GM23338 (cell line): ENCODE measurements at regions not wholly inside any gene's neighbourhood (a gene's known extent, or its start where the extent isn't known, plus 50 kb on each side); places are given as distances from the start of the nearest gene placed in this dataset.

ENCODE experiments used
- ATAC-seq: fragments of 200-7000 bp; cut with Tn5 transposase; 3 replicates; pipeline ENCODE4 v1.9.1; 2020
- DNase-seq: peaks from one replicate; pipeline ENCODE4 v3.0.0-alpha.2; 2015; ENCODE audit warnings: low spot score
- H2AFZ ChIP-seq: fragments of 200-600 bp; sonication (generic); 2 replicates; pipeline ENCODE4 v1.8.0; 2016; ENCODE audit warnings: antibody characterized with exemption, mild to moderate bottlenecking, moderate library complexity
- H3F3A ChIP-seq: fragments of 200-600 bp; sonication (generic); replicated peaks from 2 replicates; pipeline ENCODE4 v1.8.0; 2017; ENCODE audit warnings: antibody characterized with exemption, mixed run types, low read depth
- H3K27ac ChIP-seq: fragments of 200-600 bp; sonication (generic); 2 replicates; pipeline ENCODE4 v1.6.1; 2016; ENCODE audit warnings: low read depth
- H3K27me3 ChIP-seq: fragments of 200-600 bp; sonication (generic); 2 replicates; pipeline ENCODE4 v1.8.0; 2016; ENCODE audit warnings: mild to moderate bottlenecking, mixed run types, moderate library complexity; ENCODE audit not compliant: insufficient read depth
- H3K36me3 ChIP-seq: fragments of 200-600 bp; sonication (generic); 2 replicates; pipeline ENCODE4 v1.8.0; 2016; ENCODE audit warnings: mild to moderate bottlenecking; ENCODE audit not compliant: insufficient read depth
- H3K4me1 ChIP-seq: fragments of 200-600 bp; sonication (generic); 2 replicates; pipeline ENCODE4 v1.8.0; 2016; ENCODE audit warnings: mild to moderate bottlenecking, moderate library complexity; ENCODE audit not compliant: insufficient read depth
- H3K4me2 ChIP-seq: fragments of 200-600 bp; sonication (generic); 2 replicates; pipeline ENCODE4 v1.7.1; 2017; ENCODE audit warnings: mixed run types
- H3K4me3 ChIP-seq: fragments of 200-600 bp; sonication (generic); 2 replicates; pipeline ENCODE4 v1.6.1; 2016; ENCODE audit warnings: mixed run types
- H3K79me2 ChIP-seq: fragments of 200-600 bp; sonication (generic); replicated peaks from 2 replicates; pipeline ENCODE4 v1.8.0; 2017; ENCODE audit warnings: mild to moderate bottlenecking; ENCODE audit not compliant: insufficient read depth
- H3K9me2 ChIP-seq: fragments of 200-600 bp; sonication (generic); 2 replicates; pipeline ENCODE4 v1.8.0; 2017; ENCODE audit not compliant: insufficient read depth
- H4K20me1 ChIP-seq: fragments of 200-600 bp; sonication (generic); replicated peaks from 2 replicates; pipeline ENCODE4 v1.8.0; 2017; ENCODE audit warnings: mild to moderate bottlenecking; ENCODE audit not compliant: insufficient read depth
- H3K27ac Mint-ChIP-seq: 2 replicates; pipeline ENCODE4 v1.8.0; 2020; ENCODE audit warnings: inconsistent platforms, mild to moderate bottlenecking, moderate library complexity, mixed read lengths
- H3K27me3 Mint-ChIP-seq: 3 replicates; pipeline ENCODE4 v1.8.0; 2022; ENCODE audit warnings: low read depth, mild to moderate bottlenecking, moderate library complexity, mixed read lengths, inconsistent platforms; ENCODE audit not compliant: insufficient read depth, poor library complexity
- H3K36me3 Mint-ChIP-seq: 3 replicates; pipeline ENCODE4 v1.8.0; 2021; ENCODE audit warnings: low read depth, mild to moderate bottlenecking, inconsistent platforms, moderate library complexity, mixed read lengths
- H3K4me1 Mint-ChIP-seq: 3 replicates; pipeline ENCODE4 v1.8.0; 2020; ENCODE audit warnings: mild to moderate bottlenecking, inconsistent platforms, mixed read lengths
- H3K4me3 Mint-ChIP-seq: 3 replicates; pipeline ENCODE4 v1.8.0; 2021; ENCODE audit warnings: moderate library complexity, mild to moderate bottlenecking, inconsistent platforms, mixed read lengths
- H3K9me3 Mint-ChIP-seq: 3 replicates; pipeline ENCODE4 v1.8.0; 2020; ENCODE audit warnings: moderate library complexity, mild to moderate bottlenecking, inconsistent platforms, mixed read lengths
- CREB1 ChIP-seq: fragments of 250-450 bp; sonication (Bioruptor Pico); IDR thresholded peaks from 2 replicates; pipeline ENCODE4 v1.5.0; 2020; ENCODE audit warnings: low read depth, mild to moderate bottlenecking, moderate library complexity
- JUNB ChIP-seq: IDR thresholded peaks from one replicate; pipeline ENCODE4 v1.6.1; 2016; ENCODE audit warnings: antibody characterized with exemption; ENCODE audit not compliant: unreplicated experiment
- NANOG ChIP-seq: IDR thresholded peaks from 2 replicates; pipeline ENCODE4 v1.6.1; 2016; ENCODE audit warnings: antibody characterized with exemption, borderline replicate concordance
- STAT1 ChIP-seq: IDR thresholded peaks from one replicate; pipeline ENCODE4 v1.6.1; 2016; ENCODE audit warnings: antibody characterized with exemption; ENCODE audit not compliant: unreplicated experiment
- ZNF114 ChIP-seq: fragments of 250-450 bp; sonication (Bioruptor Pico); IDR thresholded peaks from 2 replicates; pipeline ENCODE4 v1.5.0; 2020; ENCODE audit warnings: mild to moderate bottlenecking, moderate library complexity
- TF ChIP-seq, protein P1 (sequence below): fragments of 250-450 bp; sonication (Bioruptor Pico); IDR thresholded peaks from 2 replicates; pipeline ENCODE4 v1.5.0; 2020; ENCODE audit warnings: mild to moderate bottlenecking, moderate library complexity
- TF ChIP-seq, protein P2 (sequence below), 2 experiments: fragments of 200-600 bp in 1 of 2; sonication (generic) in 1 of 2; conservative IDR thresholded peaks; 2 replicates each; pipeline versions ENCODE4 v1.5.1 to v1.6.1; 2016 to 2017; ENCODE audit warnings: antibody characterized with exemption in 2 of 2, low read depth in 2 of 2, mild to moderate bottlenecking in 2 of 2, moderate library complexity in 1 of 2

DNA sequence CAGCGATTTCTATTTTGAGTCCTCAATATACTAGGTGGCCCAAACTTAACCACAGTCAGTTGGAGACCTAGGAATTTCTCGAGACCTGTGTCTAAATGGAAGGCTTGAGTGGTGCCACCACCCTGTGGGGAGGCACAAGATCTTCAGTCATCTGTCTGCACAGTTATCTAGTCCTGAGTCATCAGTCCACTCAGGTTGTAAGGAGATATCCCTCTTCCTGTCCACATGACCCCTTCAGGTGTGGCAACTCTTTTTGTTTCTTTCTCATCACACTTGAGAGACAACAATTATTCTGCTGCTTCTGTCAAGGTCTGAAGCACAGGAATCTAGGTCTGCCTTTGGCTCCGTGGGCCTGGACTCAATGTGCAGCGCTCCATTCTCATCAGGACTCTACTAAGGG lies 64.4 kb upstream of the IBSP start (continued):
- TF ChIP-seq ZNF114 (no peak), CREB1 (no peak), STAT1 (no peak), NANOG (no peak), JUNB (no peak)
- TF ChIP-seq, protein P1, sequence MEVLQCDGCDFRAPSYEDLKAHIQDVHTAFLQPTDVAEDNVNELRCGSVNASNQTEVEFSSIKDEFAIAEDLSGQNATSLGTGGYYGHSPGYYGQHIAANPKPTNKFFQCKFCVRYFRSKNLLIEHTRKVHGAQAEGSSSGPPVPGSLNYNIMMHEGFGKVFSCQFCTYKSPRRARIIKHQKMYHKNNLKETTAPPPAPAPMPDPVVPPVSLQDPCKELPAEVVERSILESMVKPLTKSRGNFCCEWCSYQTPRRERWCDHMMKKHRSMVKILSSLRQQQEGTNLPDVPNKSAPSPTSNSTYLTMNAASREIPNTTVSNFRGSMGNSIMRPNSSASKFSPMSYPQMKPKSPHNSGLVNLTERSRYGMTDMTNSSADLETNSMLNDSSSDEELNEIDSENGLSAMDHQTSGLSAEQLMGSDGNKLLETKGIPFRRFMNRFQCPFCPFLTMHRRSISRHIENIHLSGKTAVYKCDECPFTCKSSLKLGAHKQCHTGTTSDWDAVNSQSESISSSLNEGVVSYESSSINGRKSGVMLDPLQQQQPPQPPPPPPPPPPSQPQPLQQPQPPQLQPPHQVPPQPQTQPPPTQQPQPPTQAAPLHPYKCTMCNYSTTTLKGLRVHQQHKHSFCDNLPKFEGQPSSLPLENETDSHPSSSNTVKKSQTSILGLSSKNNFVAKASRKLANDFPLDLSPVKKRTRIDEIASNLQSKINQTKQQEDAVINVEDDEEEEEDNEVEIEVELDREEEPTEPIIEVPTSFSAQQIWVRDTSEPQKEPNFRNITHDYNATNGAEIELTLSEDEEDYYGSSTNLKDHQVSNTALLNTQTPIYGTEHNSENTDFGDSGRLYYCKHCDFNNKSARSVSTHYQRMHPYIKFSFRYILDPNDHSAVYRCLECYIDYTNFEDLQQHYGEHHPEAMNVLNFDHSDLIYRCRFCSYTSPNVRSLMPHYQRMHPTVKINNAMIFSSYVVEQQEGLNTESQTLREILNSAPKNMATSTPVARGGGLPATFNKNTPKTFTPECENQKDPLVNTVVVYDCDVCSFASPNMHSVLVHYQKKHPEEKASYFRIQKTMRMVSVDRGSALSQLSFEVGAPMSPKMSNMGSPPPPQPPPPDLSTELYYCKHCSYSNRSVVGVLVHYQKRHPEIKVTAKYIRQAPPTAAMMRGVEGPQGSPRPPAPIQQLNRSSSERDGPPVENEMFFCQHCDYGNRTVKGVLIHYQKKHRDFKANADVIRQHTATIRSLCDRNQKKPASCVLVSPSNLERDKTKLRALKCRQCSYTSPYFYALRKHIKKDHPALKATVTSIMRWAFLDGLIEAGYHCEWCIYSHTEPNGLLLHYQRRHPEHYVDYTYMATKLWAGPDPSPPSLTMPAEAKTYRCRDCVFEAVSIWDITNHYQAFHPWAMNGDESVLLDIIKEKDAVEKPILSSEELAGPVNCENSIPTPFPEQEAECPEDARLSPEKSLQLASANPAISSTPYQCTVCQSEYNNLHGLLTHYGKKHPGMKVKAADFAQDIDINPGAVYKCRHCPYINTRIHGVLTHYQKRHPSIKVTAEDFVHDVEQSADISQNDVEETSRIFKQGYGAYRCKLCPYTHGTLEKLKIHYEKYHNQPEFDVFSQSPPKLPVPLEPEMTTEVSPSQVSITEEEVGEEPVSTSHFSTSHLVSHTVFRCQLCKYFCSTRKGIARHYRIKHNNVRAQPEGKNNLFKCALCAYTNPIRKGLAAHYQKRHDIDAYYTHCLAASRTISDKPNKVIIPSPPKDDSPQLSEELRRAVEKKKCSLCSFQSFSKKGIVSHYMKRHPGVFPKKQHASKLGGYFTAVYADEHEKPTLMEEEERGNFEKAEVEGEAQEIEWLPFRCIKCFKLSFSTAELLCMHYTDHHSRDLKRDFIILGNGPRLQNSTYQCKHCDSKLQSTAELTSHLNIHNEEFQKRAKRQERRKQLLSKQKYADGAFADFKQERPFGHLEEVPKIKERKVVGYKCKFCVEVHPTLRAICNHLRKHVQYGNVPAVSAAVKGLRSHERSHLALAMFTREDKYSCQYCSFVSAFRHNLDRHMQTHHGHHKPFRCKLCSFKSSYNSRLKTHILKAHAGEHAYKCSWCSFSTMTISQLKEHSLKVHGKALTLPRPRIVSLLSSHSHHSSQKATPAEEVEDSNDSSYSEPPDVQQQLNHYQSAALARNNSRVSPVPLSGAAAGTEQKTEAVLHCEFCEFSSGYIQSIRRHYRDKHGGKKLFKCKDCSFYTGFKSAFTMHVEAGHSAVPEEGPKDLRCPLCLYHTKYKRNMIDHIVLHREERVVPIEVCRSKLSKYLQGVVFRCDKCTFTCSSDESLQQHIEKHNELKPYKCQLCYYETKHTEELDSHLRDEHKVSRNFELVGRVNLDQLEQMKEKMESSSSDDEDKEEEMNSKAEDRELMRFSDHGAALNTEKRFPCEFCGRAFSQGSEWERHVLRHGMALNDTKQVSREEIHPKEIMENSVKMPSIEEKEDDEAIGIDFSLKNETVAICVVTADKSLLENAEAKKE (CRISPR knock-in tag) = no peak

DNA sequence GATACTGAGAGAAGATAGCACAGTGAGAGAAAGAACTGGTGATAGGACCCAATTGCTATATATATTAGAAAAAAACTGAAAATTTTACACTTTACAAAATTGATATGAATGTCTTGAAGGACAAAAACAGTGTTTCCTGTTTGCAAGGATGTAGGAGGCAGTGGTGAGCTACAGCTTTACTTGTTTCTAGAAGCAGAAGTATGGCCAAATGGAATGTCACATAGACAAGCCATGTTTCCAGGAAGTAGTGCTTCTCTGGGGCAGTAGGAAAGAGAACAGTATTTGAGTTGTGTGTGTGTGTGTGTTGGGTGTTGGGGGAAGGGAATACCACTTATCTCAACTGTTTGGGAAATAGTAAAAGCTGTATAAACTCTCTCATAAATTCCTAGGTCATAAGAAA lies 60.9 kb upstream of the IBSP start:
- no peak overlapping the region for H3K4me3 Mint-ChIP-seq
- peaks cover 6% of the 10 kb centered on the region; the same call in 2 of the 3 replicates for H3K9me3 Mint-ChIP-seq
- H3K27ac Mint-ChIP-seq = no peak overlapping the region; the same call in 1 of the 2 replicates
- Histone ChIP-seq H3K4me2 (no peak overlapping the region), H3K4me1 (peaks cover 18% of the 10 kb centered on the region; the same call in 1 of the 2 replicates), H3K36me3 (no peaks in the 10 kb centered on the region), H3F3A (no peaks in the 10 kb centered on the region), H2AFZ (no peak overlapping the region), H3K9me2 (peaks cover 16% of the 10 kb centered on the region; the same call in 1 of the 2 replicates), H3K27ac (no peak overlapping the region), H3K4me3 (no peak overlapping the region), H3K27me3 (no peaks in the 10 kb centered on the region), H3K79me2 (no peaks in the 10 kb centered on the region), H4K20me1 (no peaks in the 10 kb centered on the region)
- H3K36me3 Mint-ChIP-seq = no peaks in the 10 kb centered on the region; the same call in none of the 3 replicates
- ATAC-seq (no peak), DNase-seq (no peak)
- TF ChIP-seq NANOG = no peak
- no peak for TF ChIP-seq ZNF114
- TF ChIP-seq, protein P2, sequence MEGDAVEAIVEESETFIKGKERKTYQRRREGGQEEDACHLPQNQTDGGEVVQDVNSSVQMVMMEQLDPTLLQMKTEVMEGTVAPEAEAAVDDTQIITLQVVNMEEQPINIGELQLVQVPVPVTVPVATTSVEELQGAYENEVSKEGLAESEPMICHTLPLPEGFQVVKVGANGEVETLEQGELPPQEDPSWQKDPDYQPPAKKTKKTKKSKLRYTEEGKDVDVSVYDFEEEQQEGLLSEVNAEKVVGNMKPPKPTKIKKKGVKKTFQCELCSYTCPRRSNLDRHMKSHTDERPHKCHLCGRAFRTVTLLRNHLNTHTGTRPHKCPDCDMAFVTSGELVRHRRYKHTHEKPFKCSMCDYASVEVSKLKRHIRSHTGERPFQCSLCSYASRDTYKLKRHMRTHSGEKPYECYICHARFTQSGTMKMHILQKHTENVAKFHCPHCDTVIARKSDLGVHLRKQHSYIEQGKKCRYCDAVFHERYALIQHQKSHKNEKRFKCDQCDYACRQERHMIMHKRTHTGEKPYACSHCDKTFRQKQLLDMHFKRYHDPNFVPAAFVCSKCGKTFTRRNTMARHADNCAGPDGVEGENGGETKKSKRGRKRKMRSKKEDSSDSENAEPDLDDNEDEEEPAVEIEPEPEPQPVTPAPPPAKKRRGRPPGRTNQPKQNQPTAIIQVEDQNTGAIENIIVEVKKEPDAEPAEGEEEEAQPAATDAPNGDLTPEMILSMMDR (conservative IDR thresholded peaks at IDR 0.05; ENCODE audit: low read depth in 2 of 2) = 0 out of 4 replicates have a peak, but pooled peaks of 1 of the 2 experiments have one; percentile 12
- peaks cover 27% of the 10 kb centered on the region for H3K4me1 Mint-ChIP-seq
- H3K27me3 Mint-ChIP-seq = no peaks in the 10 kb centered on the region
